DMS 273 treated with DMSO at 0.1 percent for 48 hours (cell line): ENCODE measurements at regions not wholly inside any gene's neighbourhood (a gene's known extent, or its start where the extent isn't known, plus 50 kb on each side); places are given as distances from the start of the nearest gene placed in this dataset.
"Not testable (repeated sequence)": the region's sequence is repeated elsewhere in the genome, so short reads cannot be mapped to it uniquely, and the experiment has no call there.

Experiments used
- DNase-seq: peaks from one replicate; lab custom pipeline; 2025; lab: John Stamatoyannopoulos, UW

DNA sequence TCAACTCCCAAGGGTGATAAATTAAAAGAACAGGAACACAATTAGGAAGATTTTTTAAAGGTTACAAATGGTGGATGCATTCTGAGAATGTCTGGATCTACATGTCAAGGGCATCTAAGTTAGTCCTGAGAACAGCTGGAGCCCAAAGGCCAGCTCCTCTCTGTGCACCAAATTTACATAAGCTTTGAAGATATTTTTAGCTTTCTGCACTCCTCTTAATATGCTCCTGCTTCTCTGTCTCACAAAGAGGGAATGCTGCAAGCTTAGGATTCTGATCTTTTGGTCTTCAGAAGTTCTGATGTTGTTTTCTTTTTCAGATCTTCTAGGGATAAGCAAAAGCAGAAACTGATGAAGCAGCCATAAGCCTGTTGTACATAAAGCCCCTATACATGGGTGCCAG is 309.8 kb upstream of the NCAM1 start:
- no peak for DNase-seq

DNA sequence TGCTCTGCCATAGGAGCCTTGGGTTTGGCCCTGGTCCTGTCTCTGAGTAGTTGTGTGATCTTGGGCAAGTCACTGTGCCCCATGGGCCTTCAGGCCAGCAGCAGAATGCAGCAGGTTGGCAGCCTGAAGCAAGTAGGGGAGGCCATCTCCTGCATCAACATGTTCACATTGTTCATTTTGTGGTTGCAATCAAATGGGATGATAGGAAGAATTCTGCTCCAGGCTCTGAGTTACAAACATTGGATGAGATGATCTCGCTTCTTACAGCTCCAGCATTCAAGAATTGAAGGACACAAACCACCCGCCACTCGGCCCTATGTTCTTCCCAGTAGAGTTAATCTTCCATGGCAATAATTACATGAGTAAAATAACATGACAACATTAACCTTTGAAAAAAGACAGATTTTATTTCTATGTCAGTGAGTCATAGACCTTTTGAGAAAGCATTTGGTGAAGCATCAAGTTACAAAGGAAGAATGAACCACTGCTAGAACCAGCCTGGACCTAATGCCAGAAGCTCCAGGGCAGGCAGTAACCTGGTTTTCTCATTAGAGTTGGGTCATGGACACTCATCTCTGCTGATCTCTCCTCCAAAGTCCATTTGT is 308.3 kb upstream of the NCAM1 start:
- no peak for DNase-seq

DNA sequence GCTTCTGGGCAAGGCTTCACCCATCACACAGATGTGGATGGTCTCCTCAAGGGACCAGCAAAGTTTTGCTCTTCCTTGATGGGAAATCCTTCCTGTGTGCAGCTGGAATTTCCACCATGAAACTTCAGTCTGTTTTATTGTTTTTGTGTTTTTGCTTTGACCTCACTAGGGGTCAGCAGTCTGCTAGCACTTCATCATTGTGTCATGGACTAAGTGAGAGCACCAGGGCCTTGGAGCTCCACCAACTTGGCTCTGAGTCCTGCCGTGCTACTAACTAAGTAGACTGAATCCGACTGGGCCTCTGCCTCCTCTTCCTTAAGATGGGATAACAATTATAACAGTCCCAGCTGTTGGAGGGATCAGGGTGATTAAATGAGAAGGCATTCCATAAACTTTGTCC is 305.8 kb upstream of the NCAM1 start:
- no peak for DNase-seq

DNA sequence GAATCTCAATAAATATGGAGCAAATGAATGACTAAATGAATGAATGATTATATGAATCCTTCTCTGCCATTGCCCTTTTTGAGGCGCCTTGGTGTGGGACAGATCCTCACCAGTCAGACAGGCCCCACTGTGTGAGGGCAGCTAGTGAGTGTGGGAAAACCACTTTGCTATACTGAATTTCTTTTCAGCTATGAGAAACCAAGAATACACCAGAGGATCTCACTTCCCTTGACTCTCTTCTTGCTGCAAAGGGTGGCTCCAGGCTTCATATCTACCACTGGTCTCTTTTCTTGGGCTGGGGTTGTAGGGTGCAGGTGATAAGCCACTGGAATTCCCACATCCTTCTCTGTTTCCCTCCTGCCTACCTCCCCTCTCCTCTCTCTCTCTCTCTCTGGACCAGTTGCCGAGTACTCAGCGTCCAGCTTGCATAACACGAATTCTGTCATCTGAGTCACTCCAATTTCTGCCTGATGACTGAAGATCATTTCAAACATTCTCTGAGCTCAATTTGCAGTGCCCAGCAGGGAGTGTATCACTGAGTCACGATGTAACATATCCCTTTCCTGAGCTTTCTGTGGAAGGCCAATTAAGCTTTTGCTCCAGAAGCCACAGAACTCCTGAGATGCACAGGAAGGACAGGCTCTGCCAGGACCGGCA is 304.3 kb upstream of the NCAM1 start:
- DNase-seq: no peak

DNA sequence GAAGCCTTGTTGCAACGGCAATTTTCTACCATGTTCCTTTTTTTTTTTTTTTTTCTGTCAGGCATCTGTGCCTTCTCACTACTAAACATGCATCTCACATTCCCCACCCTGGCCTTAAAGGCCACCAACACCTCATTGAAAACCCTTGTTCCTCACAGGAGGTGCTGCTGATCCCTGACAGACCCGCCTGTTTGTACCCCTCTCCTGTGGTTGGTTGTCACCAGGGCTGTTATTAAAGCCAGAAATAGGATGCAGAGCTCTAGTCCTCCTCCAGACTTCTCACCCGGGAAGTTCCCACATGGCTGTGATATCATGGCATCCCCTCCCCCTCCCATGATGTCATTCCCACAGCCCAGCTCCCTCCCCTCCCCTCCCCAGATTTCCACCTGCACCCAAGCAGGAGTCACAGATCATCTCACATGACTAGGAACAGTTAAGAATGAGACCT is 302.8 kb upstream of the NCAM1 start:
- DNase-seq: no peak

DNA sequence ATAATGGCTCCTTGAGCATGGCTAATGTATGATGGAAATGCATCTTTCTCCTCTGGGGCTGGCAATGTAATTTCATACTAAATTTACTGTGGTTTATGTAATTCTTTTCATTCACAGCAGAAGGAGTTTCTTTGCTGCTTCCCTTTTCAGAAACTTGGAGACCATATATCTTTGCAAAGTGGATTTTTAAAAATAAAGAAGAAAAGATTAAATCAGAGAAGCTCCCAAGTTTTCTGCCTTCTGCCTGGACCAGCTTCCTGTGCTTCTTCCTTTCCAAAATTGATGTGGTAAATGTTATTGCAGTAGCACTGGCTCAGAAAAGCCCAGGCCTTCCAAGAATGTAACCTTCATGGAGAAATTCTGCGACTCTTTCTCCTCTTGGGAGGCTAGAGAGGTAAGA is 300.1 kb upstream of the NCAM1 start:
- DNase-seq: no peak

DNA sequence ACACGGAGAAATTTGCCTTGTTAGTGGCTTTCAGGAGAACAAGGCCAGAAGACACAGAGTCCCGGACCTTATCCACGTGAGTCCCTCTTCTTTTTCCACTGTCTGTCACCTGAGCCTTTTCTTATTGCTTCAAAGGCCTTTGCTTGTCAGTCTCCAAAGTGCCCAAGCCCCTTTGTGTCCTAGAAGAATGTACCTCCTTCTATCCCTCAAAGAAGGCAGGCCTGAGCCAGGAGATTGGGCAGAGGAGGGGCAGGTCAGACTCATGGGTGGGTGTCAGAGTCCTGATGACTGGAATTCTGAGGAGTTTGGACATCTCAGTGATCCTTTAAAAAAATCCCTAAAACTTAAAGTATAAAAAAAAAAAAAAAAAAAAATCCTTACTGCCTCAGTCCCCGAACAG is 299.6 kb upstream of the NCAM1 start:
- no peak for DNase-seq

DNA sequence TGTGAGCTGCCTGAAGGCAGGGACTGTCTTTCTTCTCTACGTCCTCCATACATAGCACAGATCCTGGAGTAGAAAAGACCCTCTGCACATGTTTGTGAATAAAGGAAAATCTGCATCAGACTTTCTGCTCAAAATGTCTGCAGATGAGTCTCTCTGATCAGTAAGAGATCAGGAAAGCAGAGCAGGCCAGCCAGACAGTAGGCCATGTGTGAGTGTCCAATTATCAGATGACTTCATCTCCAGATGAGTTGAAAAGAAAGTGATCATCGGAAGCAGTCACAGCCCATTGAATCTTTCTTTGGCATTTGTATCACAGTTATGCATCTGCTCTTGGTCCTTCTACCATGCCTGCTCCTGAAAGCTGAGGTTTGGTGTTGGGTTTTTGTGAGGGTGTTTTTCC is 298.7 kb upstream of the NCAM1 start:
- no peak for DNase-seq

DNA sequence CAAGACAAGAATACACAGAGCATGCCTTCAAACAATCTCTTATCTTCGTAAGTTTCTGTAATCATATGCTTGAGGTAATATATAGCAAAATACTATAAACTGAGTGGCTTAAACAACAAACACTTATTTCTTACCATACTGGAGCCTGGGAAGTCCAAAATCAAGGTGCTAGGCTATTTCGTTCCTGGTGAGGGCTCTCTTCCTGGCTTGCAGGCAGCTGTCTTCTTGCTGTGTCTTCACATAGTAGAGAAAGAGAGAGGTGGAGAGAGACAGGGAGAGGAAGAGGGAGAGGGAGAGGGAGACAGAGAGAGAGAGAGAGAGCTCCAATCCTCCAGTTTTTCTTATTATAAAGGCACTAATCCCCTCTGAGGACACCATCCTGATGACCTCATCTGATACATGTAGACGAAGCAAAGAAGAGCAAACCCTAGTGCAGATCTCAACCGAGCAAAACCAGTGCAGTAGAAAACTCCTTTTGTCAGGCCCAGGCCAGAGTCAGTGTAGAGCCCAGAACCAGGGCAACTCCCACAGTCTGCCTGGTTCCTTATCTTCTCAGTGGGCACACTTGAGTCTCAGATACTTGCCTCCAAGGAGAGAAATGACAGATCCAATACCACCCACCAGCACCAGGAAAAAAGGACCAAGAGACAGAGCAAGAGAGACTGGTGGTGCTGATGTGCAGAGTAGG is 297.1 kb upstream of the NCAM1 start:
- no peak for DNase-seq

DNA sequence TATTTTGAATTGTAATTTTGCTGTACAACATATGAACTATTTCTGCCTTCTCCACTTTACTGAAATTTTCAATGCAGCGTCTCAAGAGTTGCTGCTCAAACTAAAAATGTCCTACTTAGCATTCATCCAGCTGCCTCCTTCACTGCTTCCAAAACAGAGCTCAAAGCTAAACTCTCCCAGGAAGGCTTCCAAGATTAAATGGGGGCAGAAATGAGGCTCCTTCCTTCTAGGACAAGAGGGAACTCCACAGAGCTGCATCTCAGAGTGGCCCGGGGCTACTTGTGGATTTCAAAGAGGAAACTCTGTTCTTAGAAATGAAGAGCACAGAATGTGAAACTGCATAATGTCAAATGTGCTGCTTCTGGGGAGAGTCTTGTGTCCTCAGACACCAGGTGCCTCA is 295.9 kb upstream of the NCAM1 start:
- no peak for DNase-seq

DNA sequence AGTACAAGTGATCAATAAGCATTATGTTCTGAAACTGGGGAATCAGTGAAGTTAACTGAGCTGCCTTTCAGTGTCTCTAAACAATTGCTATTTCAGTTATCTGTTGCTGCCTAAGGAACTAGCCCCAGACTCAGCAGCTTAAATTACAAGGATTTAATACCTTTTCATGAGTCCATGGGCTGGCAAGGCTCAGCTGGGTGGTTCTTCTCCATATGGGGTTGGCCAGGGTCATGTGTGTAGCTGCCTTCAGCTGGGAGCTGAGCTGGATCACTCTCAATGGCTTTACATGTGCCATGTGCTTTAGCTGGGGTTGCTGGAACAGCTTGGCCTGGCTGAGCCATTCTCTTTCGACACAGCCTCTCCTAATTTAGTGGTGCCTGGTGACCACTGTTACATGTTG is 295.0 kb upstream of the NCAM1 start:
- no peak for DNase-seq

DNA sequence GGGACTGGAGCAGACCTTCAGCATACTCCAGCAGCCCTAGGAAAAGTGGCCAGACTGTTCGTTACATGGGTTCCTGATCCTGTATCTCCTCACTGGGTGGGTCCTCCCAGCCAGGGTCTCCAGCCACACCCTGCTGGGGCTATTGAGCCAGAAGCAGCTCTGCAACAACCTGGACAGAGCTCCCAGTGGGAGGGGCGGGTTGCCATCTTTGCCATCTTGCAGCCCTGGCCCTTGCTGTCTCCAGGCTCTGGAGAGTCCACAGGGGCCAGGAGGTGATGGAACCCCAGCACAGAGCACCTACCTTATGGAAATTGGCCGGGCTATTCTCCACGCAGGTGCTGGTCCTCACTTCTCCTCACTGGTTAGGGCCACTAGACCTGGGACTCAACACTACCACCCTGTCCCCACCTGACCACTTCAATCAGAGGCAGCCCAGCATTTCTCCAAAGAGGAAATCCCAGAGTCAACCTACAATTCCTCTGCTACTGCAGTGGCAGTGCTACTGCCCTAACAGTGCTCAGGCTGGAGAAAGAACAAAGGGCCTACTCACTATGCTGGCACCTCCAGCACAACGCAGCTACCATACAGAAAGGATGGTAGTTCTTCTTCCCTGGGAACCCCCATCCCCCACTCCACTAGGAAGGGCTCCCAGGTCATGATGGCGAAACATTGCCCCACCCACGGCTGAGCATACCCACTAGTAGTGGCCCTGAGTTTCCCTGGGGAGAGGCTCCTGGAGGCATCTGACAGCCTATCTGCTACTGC is 290.2 kb upstream of the NCAM1 start:
- DNase-seq: no peak

DNA sequence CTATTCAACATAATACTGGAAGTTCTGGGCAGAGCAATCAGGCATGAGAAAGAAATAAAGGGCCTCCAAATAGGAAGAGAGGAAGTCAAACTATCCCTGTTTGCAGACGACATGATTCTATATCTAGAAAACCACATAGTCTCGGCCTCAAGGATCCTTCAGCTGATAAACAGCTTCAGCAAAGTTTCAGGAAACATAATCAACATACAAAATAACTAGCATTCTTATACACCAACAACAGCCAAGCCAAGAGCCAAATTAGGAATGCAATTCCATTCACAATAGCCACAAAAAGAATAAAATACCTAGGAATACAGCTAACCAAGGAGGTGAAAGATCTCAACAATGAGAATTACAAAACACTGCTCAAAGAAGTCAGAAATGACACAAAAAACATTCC is 287.8 kb upstream of the NCAM1 start:
- not testable (repeated sequence) for DNase-seq

DNA sequence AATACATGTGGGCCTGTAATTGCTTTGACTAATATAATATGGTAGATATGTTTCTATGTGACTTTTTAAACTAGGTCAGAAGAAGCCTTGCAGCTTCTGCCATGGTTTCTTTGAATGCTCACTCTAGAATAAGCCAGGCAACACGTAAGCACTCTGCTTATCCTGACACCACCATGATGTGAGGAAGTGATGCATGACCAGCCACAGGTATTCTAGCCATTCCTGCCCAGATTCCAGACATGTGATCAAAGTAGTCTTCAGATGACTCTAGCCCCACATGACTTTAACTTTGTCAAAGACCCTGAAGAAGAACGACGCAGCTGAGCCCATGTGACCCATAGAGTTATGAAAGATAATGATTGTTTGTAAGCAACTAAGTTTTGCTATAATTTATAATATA is 276.1 kb upstream of the NCAM1 start:
- no peak for DNase-seq

DNA sequence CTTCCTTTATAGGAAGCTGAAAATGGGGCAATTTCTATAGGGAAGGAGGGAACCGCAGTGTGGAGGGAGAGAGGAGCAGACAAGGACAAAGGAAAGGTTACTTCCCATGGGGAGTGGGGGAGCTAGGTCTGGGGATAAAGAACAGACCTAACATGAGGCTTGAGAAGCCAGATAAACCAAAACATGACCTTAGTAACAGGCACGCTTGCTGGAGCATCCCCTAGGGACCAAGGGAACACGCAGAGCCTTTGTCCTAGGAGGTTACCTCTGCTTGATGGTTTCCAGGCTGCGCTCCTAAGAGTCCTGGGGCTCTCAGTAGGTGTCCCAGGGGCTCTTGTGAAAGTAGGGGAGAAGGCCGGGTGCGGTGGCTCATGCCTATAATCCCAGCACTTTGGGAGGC is 271.4 kb upstream of the NCAM1 start:
- no peak for DNase-seq

DNA sequence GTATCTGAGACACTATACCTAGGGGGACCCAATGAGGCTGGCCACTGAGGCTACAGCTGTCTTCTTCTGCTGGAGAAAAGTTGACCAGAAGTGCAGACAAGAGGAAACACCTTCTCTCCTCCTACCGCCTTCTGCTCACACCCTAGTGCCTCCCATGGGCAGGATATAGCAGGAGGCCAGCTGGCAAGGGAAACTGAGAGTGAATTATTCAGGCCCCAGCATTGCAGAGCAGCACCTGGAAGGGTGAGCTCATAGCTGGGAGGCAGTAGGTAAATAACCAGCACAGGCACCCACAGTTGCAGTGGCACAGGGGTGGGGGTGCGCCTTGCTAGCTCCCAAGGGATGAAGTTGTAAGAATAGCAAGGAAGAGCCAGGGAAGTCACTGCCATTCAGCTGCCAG is 267.4 kb upstream of the NCAM1 start:
- no peak for DNase-seq

DNA sequence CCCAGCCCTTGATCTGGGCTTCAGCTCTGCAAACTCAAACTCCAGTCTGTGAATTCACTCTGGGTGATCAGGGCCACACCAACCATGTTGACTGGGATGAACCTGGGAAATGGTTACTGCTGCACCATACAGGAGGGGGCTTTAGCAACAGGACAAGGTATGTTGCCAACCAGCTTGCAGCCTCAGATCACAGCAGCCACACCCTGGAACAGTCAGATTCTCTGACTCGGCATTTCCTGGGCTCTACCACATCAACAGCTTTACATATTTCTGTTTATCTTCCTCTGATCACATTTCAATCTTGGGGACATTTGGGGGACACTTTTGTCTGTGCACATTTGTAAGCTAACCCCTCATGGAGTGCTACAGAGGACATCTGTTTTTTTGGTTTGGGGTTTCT is 267.0 kb upstream of the NCAM1 start:
- DNase-seq: no peak

DNA sequence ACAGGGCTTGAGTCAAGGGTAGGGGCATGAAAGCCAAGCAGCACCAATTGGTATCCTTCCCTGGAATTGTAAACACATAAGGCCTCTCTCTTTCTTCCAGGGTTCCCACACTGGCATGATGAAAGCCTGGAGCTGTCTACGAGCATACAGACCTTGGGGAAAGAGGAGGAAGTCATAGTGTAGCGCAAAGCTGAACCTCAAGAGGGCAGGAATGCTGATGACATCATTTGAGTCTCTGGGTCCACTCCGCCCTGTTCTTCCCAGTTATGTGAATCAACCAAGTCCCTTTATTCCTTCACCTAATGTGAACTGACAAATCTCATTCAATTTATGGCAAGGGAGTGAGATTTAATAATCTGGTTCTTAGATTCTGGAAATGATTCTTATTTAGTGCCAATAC is 266.4 kb upstream of the NCAM1 start:
- no peak for DNase-seq

DNA sequence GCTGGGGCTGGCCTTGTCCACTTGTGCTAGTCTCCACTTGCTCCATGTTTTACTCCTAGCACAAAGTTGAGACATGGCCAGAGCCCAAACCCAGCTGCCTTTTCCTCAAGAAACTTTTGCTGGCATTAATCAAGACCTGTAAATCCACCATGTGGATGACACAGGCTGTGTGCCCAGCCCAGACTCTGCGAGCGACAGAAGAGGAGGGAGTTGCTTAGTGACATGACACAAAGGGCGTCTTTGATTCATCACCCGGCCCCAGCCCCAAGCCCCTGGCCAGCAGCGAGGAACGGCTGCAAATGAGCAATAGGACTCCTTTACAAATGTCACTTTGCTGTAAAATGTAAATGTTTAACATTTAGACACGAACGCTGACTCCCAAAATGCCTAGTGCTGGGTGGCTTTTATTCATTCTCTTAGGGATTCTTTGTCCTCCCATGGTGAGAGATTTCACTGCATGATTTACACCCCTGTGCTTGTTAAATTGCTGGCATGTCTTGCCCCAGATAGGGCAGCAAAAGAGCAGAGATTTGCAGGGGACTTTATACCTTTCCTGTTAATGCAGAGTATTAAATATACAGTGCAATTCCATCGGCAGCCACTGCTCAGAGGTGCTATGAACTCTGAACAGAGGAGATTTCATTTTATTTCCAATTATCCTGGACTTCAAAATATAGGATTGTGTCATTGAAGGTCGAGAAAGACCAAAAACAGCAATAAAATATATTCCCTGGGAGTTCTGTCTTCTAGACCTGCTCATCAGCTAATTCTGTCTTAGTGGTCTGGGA is 263.6 kb upstream of the NCAM1 start:
- DNase-seq: no peak

DNA sequence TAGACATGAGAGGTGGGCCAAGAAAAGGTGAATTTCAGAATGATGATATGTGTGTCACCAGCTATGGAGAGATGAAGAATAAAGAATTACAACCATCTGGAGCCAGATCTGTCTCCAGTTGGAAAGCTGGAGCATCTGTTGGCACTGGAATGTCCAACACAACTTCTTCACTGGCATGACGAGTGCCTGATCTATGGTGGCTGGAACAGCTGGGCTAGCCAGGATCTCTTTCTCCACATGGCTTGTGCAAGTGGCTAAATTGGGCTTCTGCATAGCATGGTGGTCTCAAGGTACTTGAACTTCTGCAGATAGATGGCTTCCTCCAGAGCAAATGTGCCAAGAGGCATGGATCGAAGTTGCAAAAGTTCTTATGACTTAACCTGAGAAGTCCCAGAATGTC is 256.1 kb upstream of the NCAM1 start:
- DNase-seq: no peak

DNA sequence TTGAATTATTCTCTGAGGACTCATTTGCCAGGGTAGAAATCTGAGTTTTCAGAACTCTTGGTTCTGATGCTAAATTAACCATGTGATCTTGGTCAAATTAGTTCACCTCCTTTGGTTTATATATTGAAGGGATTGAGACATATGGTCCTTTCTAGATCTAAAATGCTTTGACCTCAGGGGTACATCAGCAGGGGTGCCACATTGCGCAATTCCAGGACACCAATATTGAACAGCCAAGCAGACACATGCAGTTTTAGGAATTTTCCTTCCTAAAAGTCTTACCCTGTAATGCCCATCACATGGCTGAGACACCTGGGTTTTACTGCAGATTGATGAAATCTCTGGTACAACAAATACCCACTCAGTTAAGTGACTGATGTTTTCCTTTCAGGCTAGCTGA is 254.4 kb upstream of the NCAM1 start:
- DNase-seq: no peak

DNA sequence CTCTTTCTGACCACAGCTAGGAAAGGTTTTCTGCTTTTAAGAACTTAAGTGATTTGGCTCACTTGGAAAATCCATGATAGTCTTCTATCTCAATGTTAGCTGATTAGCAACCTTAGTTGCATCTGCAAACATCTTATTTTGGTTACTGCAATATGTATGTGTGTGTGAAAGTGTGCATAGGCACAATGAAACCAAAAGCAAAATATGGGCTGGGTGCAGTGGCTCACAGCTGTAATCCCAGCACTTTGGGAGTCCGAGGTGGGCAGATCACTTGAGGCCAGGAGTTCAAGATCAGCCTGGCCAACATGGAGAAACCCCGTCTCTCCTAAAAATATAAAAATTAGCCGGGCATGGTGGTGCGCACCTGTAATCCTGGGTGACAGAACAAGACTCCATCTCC is 246.9 kb upstream of the NCAM1 start:
- not testable (repeated sequence) for DNase-seq
